Heart left ventricle (tissue), 13 donors: ENCODE measurements at regions not wholly inside any gene's neighbourhood (a gene's known extent, or its start where the extent isn't known, plus 50 kb on each side); places are given as distances from the start of the nearest gene placed in this dataset.

ENCODE experiments used
- POLR2A ChIP-seq, 2 donors: fragments of 450-650 bp; IDR thresholded peaks; one replicate each; pipeline ENCODE4 v1.6.1; 2017; ENCODE audit warnings: antibody characterized with exemption in 2 of 2, mild to moderate bottlenecking in 2 of 2, moderate library complexity in 2 of 2
- TF ChIP-seq, protein P1 (sequence below), 12 donors: fragments of 200-600 bp; sonication (generic) in 4 of 12; IDR thresholded peaks; one replicate each; pipeline versions ENCODE4 v1.5.0 to v1.8.0; 2018 to 2022; ENCODE audit warnings: antibody characterized with exemption in 12 of 12, mild to moderate bottlenecking in 5 of 12
- donor health status: ischemic (EF 13 %, LVEDD 7.1; RV severe dilation, severe dysfunction).
- donor health status: DM: no; HTN: yes; CAD: no.
- donor health status: DM: no; HTN: no; CAD: no.
- donor health status: ischemic (EF 25% LVEDD 6.9; RV normal size, moderate dysfunction).
- donor health status: ischemic (EF 25% LVEDD 5.7; RV mildly dilated, moderate dysfunction).
- donor health status: ischemic (EF 35%, LVEDD 5.7; RV mildly dilated, moderate dysfunction).
- donor health status: nonischemic (EF 11% LVEDD 7.7; RV severe dilation, severe dysfunction).
- donor health status: DM: yes; HTN: yes; CAD: no.
- donor health status: PGD.
- donor health status: ischemic (EF 29% LVEDD 5.4; RV normal size, mild dysfunction).
- donor health status: nonischemic (EF 23%, LVEDD 6.1; RV moderate dilation, normal function).

DNA sequence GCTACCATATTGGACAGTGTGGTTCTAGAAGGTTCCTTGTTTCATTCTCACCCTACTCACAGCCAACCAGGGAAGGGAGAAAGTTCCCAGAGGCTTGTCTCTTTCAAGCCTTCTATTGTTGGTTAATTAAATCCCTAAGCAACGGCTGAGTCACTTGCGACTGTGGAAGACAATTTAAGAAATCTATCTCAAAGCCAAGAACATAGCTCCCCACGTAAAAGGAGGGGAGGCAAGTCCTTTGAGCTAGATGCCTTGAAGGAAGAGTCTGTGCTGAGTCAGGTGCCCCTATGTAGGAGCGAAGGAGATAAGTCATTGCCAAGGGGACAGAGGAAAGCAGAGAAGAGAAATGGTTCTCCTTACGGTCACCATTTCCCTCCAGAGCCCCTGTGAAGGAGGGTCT, 79.4 kb upstream of the PPP2R5A start:
- TF ChIP-seq, protein P1, sequence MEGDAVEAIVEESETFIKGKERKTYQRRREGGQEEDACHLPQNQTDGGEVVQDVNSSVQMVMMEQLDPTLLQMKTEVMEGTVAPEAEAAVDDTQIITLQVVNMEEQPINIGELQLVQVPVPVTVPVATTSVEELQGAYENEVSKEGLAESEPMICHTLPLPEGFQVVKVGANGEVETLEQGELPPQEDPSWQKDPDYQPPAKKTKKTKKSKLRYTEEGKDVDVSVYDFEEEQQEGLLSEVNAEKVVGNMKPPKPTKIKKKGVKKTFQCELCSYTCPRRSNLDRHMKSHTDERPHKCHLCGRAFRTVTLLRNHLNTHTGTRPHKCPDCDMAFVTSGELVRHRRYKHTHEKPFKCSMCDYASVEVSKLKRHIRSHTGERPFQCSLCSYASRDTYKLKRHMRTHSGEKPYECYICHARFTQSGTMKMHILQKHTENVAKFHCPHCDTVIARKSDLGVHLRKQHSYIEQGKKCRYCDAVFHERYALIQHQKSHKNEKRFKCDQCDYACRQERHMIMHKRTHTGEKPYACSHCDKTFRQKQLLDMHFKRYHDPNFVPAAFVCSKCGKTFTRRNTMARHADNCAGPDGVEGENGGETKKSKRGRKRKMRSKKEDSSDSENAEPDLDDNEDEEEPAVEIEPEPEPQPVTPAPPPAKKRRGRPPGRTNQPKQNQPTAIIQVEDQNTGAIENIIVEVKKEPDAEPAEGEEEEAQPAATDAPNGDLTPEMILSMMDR (IDR thresholded peaks at IDR 0.05): no peak
- no peak for TF ChIP-seq POLR2A (IDR thresholded peaks at IDR 0.05)
